ENCODE measurements at regions not wholly inside any gene's neighbourhood (a gene's known extent, or its start where the extent isn't known, plus 50 kb on each side); places are given as distances from the start of the nearest gene placed in this dataset.

GRCh38 chr12:107465625-107466024, 220.0 kb upstream of the PWP1 start:
- peaks cover 11% of the 10 kb centered on the region for H3K9me2 ChIP-seq (ENCODE audit: insufficient read depth)
- ATAC-seq (no peak), DNase-seq (ENCODE audit: low spot score) (no peak)
- no peaks in the 10 kb centered on the region for H3K79me2 ChIP-seq (replicated peaks; ENCODE audit: insufficient read depth)
- TF ChIP-seq ZNF462 (CRISPR knock-in tag; IDR thresholded peaks at IDR 0.05) (no peak), REST (IDR thresholded peaks at IDR 0.05; ENCODE audit: unreplicated experiment) (no peak), ZNF114 (CRISPR knock-in tag; IDR thresholded peaks at IDR 0.05) (no peak), JUNB (IDR thresholded peaks at IDR 0.05; ENCODE audit: unreplicated experiment) (no peak), ZNF331 (CRISPR knock-in tag; IDR thresholded peaks at IDR 0.05; ENCODE audit: low read depth) (no peak), EZH2 (IDR thresholded peaks at IDR 0.05; ENCODE audit: low read depth, unreplicated experiment) (no peak), POLR2AphosphoS5 (IDR thresholded peaks at IDR 0.05; ENCODE audit: low read depth) (no peak), CTCF (conservative IDR thresholded peaks at IDR 0.05; ENCODE audit: low read depth in 2 of 2) (no peak), ETS1 (IDR thresholded peaks at IDR 0.05) (no peak), EZH2phosphoT487 (IDR thresholded peaks at IDR 0.05; ENCODE audit: unreplicated experiment) (no peak)
- no peak overlapping the region for H2AFZ ChIP-seq
- no peaks in the 10 kb centered on the region for H3K36me3 Mint-ChIP-seq (ENCODE audit: low read depth)
- H3K9me3 Mint-ChIP-seq, result no peaks in the 10 kb centered on the region
- H3K4me3 Mint-ChIP-seq, result no peak overlapping the region
- no peaks in the 10 kb centered on the region for H3F3A ChIP-seq (replicated peaks; ENCODE audit: low read depth)
- H3K4me1 Mint-ChIP-seq, result peaks cover 29% of the 10 kb centered on the region
- no peak overlapping the region for H3K4me3 ChIP-seq
- peaks cover 3% of the 10 kb centered on the region for H3K27me3 Mint-ChIP-seq (ENCODE audit: insufficient read depth, low read depth, poor library complexity)
- no peaks in the 10 kb centered on the region for H3K27me3 ChIP-seq (ENCODE audit: insufficient read depth)
- H3K4me1 ChIP-seq (ENCODE audit: insufficient read depth), result peaks cover 12% of the 10 kb centered on the region
- H3K27ac ChIP-seq (ENCODE audit: low read depth), result no peak overlapping the region
- H4K20me1 ChIP-seq (replicated peaks; ENCODE audit: insufficient read depth), result no peaks in the 10 kb centered on the region
- no peak overlapping the region for H3K27ac Mint-ChIP-seq
- no peak overlapping the region for H3K4me2 ChIP-seq
- no peaks in the 10 kb centered on the region for H3K36me3 ChIP-seq (ENCODE audit: insufficient read depth)

All from GM23338 (cell line).